ENCODE measurements at regions not wholly inside any gene's neighbourhood (a gene's known extent, or its start where the extent isn't known, plus 50 kb on each side); places are given as distances from the start of the nearest gene placed in this dataset.

GRCh38 chr3:162022911-162023310 lies 526.3 kb downstream of the OTOL1 start:
- H3K9me3 ChIP-seq (ENCODE audit: control insufficient read depth, insufficient read depth, low read depth, low read length), result no peaks in the 10 kb centered on the region
- no peak overlapping the region for H3K4me3 ChIP-seq (ENCODE audit: low read depth, low read length)
- ChIA-PET CTCF (interaction anchor here (0.7 kb wide), 1 partner anchor 31 kb away, joined by 3 read pairs; no protein-coding TSS in a partner anchor), POLR2A (no interaction called here)
- no peaks in the 10 kb centered on the region for H3K36me3 ChIP-seq (ENCODE audit: control insufficient read depth in 2 of 2, insufficient read depth in 1 of 2, low read length in 2 of 2)
- H3K4me1 ChIP-seq (ENCODE audit: control insufficient read depth, insufficient read depth, low read length), result no peaks in the 10 kb centered on the region
- TF ChIP-seq IKZF3 (tag by site-specific recombination; IDR thresholded peaks at IDR 0.05) (no peak), WT1 (tag by site-specific recombination; IDR thresholded peaks at IDR 0.05) (no peak), ZNF266 (tag by site-specific recombination; IDR thresholded peaks at IDR 0.05; ENCODE audit: low read depth) (no peak), ZNF555 (tag by site-specific recombination; conservative IDR thresholded peaks at IDR 0.05) (no peak), ZNF692 (tag by site-specific recombination; IDR thresholded peaks at IDR 0.05) (no peak), ZNF292 (tag by site-specific recombination; IDR thresholded peaks at IDR 0.05; ENCODE audit: borderline replicate concordance, low read depth) (no peak), ZNF837 (tag by site-specific recombination; IDR thresholded peaks at IDR 0.05) (no peak), GFI1B (tag by site-specific recombination; IDR thresholded peaks at IDR 0.05) (no peak), ZNF223 (tag by site-specific recombination; IDR thresholded peaks at IDR 0.05) (no peak), ZBTB44 (tag by site-specific recombination; IDR thresholded peaks at IDR 0.05) (no peak), ZNF19 (tag by site-specific recombination; IDR thresholded peaks at IDR 0.05; ENCODE audit: low read depth) (no peak), ZNF391 (tag by site-specific recombination; IDR thresholded peaks at IDR 0.05; ENCODE audit: borderline replicate concordance, low read depth) (no peak), ZNF23 (tag by site-specific recombination; IDR thresholded peaks at IDR 0.05; ENCODE audit: borderline replicate concordance) (no peak), ZSCAN30 (tag by site-specific recombination; IDR thresholded peaks at IDR 0.05) (no peak), ZNF677 (tag by site-specific recombination; IDR thresholded peaks at IDR 0.05) (no peak)
- no peak overlapping the region for H3K27ac ChIP-seq (ENCODE audit: extremely low read depth, low read depth, low read length)

GRCh38 chr3:162029736-162030135 lies 533.1 kb downstream of the OTOL1 start:
- Histone ChIP-seq H3K4me3 (ENCODE audit: low read depth, low read length) (no peak overlapping the region), H3K4me1 (ENCODE audit: control insufficient read depth, insufficient read depth, low read length) (no peaks in the 10 kb centered on the region), H3K9me3 (ENCODE audit: control insufficient read depth, insufficient read depth, low read depth, low read length) (no peaks in the 10 kb centered on the region), H3K36me3 (ENCODE audit: control insufficient read depth in 2 of 2, insufficient read depth in 1 of 2, low read length in 2 of 2) (no peaks in the 10 kb centered on the region), H3K27ac (ENCODE audit: extremely low read depth, low read depth, low read length) (no peak overlapping the region)
- ChIA-PET POLR2A (no interaction called here), CTCF (no interaction called here)
- TF ChIP-seq YY1 (tag by site-specific recombination; IDR thresholded peaks at IDR 0.05), result no peak
- no peak for TF ChIP-seq ZNF324 (tag by site-specific recombination; IDR thresholded peaks at IDR 0.05)
- TF ChIP-seq SP3 (tag by site-specific recombination; IDR thresholded peaks at IDR 0.05), result no peak
- TF ChIP-seq ZNF132 (tag by site-specific recombination; IDR thresholded peaks at IDR 0.05; ENCODE audit: borderline replicate concordance), result no peak
- TF ChIP-seq ZNF747 (tag by site-specific recombination; IDR thresholded peaks at IDR 0.05), result no peak
- no peak for TF ChIP-seq KLF16 (tag by site-specific recombination; IDR thresholded peaks at IDR 0.05)
- TF ChIP-seq ZNF112 (tag by site-specific recombination; IDR thresholded peaks at IDR 0.05), result no peak
- no peak for TF ChIP-seq ATF2 (tag by site-specific recombination; IDR thresholded peaks at IDR 0.05; ENCODE audit: low read depth)
- no peak for TF ChIP-seq ZNF121 (tag by site-specific recombination; IDR thresholded peaks at IDR 0.05)
- TF ChIP-seq BCL6B (tag by site-specific recombination; IDR thresholded peaks at IDR 0.05), result no peak
- TF ChIP-seq KLF1 (tag by site-specific recombination; IDR thresholded peaks at IDR 0.05), result no peak
- TF ChIP-seq KLF7 (tag by site-specific recombination; IDR thresholded peaks at IDR 0.05; ENCODE audit: borderline replicate concordance), result no peak
